ENCODE measurements at regions not wholly inside any gene's neighbourhood (a gene's known extent, or its start where the extent isn't known, plus 50 kb on each side); places are given as distances from the start of the nearest gene placed in this dataset.

- TF ChIP-seq CTCF (conservative IDR thresholded peaks at IDR 0.05; ENCODE audit: low read depth, low read length): no peak
- TF ChIP-seq EZH2phosphoT487 (IDR thresholded peaks at IDR 0.05; ENCODE audit: borderline replicate concordance, low read length): no peak
- no peak for TF ChIP-seq EZH2 (IDR thresholded peaks at IDR 0.05; ENCODE audit: low read length, unreplicated experiment)
Observed at GRCh38 chr14:22046063-22046462, 372.4 kb upstream of the OR4E1 start.
